Fibroblast of the aortic adventitia (primary cell): ENCODE measurements at regions not wholly inside any gene's neighbourhood (a gene's known extent, or its start where the extent isn't known, plus 50 kb on each side); places are given as distances from the start of the nearest gene placed in this dataset.

ENCODE experiments used
- DNase-seq: peaks from one replicate; pipeline ENCODE4 v3.0.0-alpha.2; 2010; ENCODE audit warnings: low read depth
- H3K4me3 ChIP-seq: 2 replicates; pipeline ENCODE4 v1.5.1; 2011; ENCODE audit warnings: low read depth, mild to moderate bottlenecking, control low read depth, low read length, moderate library complexity
- CTCF ChIP-seq: IDR thresholded peaks from 2 replicates; pipeline ENCODE4 v1.5.1; 2011; ENCODE audit warnings: mild to moderate bottlenecking, low read length, control low read depth, inconsistent platforms; ENCODE audit not compliant: insufficient read depth

GRCh38 chr6:133034509-133035206, 206.5 kb upstream of the EYA4 start:
- no peak overlapping the region for H3K4me3 ChIP-seq
- no peak for DNase-seq
- TF ChIP-seq CTCF, result no peak

GRCh38 chr6:133040094-133040802, 200.9 kb upstream of the EYA4 start:
- no peak overlapping the region for H3K4me3 ChIP-seq
- peak; percentile 16 for DNase-seq
- peak; percentile 44 for TF ChIP-seq CTCF

GRCh38 chr6:133040803-133041419, 200.2 kb upstream of the EYA4 start:
- no peak for DNase-seq
- no peak overlapping the region for H3K4me3 ChIP-seq
- TF ChIP-seq CTCF, result no peak

GRCh38 chr6:133042550-133043120, 198.5 kb upstream of the EYA4 start:
- no peak for DNase-seq

GRCh38 chr6:133046576-133046975, 194.6 kb upstream of the EYA4 start:
- H3K4me3 ChIP-seq, result no peak overlapping the region
- DNase-seq, result no peak
- no peak for TF ChIP-seq CTCF

More at GRCh38 chr6:133042550-133043120, 198.5 kb upstream of the EYA4 start:
- no peak for TF ChIP-seq CTCF
- no peak overlapping the region for H3K4me3 ChIP-seq

- no peak overlapping the region for H3K4me3 ChIP-seq
- DNase-seq, result no peak
- TF ChIP-seq CTCF, result no peak
These were observed 194.0 kb upstream of the EYA4 start for GRCh38 chr6:133047065-133047665.
